ENCODE measurements at regions not wholly inside any gene's neighbourhood (a gene's known extent, or its start where the extent isn't known, plus 50 kb on each side); places are given as distances from the start of the nearest gene placed in this dataset.
A peak's percentile ranks its signal among the peaks of the same experiment; 100 is the strongest.
"Not testable (repeated sequence)": the region's sequence is repeated elsewhere in the genome, so short reads cannot be mapped to it uniquely, and the experiment has no call there.

DNA sequence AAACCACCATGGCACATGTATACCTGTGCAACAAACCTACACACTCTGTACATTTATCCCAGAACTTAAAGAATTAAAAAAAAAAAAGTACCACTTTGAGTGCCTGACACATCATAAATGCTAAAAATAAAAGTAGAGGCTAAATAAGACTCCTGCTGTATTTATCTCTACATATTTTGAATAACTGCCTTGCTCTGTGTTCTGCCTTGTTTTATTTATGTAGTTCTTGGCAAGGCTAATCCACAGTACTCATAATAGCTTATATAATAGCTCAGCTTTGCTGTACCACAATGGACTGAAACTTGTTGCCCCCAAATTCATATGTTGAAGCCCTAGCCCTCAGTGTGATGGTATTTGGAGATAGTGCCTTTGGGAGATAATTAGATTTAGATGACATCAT is 95.4 kb upstream of the ADAMTS9 start:
- no peak for DNase-seq (ENCODE audit: insufficient read length, low spot score)
- FAIRE-seq, result no peak
- TF ChIP-seq, protein P1, sequence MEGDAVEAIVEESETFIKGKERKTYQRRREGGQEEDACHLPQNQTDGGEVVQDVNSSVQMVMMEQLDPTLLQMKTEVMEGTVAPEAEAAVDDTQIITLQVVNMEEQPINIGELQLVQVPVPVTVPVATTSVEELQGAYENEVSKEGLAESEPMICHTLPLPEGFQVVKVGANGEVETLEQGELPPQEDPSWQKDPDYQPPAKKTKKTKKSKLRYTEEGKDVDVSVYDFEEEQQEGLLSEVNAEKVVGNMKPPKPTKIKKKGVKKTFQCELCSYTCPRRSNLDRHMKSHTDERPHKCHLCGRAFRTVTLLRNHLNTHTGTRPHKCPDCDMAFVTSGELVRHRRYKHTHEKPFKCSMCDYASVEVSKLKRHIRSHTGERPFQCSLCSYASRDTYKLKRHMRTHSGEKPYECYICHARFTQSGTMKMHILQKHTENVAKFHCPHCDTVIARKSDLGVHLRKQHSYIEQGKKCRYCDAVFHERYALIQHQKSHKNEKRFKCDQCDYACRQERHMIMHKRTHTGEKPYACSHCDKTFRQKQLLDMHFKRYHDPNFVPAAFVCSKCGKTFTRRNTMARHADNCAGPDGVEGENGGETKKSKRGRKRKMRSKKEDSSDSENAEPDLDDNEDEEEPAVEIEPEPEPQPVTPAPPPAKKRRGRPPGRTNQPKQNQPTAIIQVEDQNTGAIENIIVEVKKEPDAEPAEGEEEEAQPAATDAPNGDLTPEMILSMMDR (IDR thresholded peaks at IDR 0.05; ENCODE audit: insufficient read depth, missing control alignments), result no peak

DNA sequence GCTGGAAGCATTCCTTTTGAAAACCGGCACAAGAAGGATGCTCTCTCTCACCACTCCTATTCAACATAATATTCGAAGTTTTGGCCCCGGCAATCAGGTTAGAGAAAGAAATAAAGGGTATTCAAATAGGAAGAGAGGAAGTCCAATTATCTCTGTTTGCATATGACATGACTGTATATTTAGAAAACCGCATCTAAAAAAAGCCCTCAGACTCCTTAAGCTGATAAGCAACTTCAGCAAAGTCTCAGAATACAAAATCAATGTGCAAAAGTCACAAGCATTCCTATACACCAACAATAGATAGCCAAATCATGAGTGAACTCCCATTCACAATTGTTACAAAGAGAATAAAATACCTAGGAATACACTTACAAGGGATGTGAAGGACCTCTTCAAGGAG is 93.1 kb upstream of the ADAMTS9 start:
- FAIRE-seq; DNase-seq (ENCODE audit: insufficient read length, low spot score): not testable (repeated sequence)

DNA sequence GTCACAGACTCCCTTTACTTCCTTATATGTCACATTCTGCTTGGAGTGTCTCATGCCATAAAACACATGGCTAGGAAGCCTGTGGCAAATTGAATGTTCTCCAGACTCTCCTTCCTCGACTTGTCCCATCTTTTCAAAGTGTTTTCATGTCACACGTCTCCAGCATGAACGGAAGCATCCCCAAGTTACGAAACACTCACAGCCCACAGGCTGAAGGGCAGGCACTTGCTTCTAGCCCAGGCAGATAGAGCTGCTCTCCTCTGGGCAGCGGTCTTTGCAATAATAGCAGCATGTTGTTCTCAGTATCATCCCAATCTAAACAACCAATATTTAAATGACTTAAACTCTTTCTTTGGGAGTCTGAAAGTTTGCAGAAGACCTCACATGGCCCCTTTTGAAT is 85.3 kb upstream of the ADAMTS9 start:
- TF ChIP-seq, protein P1 (IDR thresholded peaks at IDR 0.05; ENCODE audit: insufficient read depth, missing control alignments), result no peak
- DNase-seq (ENCODE audit: insufficient read length, low spot score), result no peak
- no peak for FAIRE-seq

DNA sequence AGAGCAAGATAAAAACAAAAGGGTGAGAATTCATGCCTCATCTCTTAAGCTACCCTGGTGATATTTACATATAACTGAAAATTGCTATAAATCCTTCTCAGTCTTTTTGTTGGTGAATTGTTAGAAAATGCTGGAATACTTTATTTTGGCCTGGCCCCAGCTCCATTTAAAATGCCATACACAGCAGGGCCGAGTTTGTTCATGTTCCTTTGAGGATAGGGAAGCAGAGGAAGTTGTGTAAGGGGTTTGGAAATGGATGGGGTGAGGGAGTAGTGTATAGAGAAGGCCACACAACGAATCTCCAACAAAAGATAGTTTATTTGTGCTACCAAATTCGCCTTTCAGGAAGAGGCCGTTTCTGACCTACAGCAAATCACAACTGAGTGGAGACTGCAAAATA is 78.6 kb upstream of the ADAMTS9 start:
- DNase-seq (ENCODE audit: insufficient read length, low spot score), result no peak
- no peak for FAIRE-seq
- TF ChIP-seq, protein P1 (IDR thresholded peaks at IDR 0.05; ENCODE audit: insufficient read depth, missing control alignments), result no peak

DNA sequence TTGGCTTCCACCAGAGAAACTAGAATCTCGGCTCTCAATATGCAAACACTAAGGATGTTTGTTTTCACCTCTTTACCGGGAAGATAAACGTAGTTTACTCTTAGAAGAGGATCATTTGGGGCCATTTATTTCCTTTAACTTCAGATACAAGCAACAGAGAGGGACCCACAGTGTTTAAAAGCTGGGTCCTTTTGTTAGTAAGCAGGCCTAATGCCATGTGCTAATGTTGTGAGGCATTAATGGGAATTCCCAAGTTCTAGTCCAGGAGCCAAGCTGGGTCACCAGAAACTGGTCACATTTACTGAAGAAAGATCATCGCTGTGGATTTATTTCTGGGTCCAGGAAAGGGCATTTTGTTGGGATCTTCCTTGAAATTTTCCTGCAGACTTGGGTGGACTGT is 78.1 kb upstream of the ADAMTS9 start:
- FAIRE-seq (no peak), DNase-seq (ENCODE audit: insufficient read length, low spot score) (no peak)
- TF ChIP-seq, protein P1 (IDR thresholded peaks at IDR 0.05; ENCODE audit: insufficient read depth, missing control alignments), result no peak

DNA sequence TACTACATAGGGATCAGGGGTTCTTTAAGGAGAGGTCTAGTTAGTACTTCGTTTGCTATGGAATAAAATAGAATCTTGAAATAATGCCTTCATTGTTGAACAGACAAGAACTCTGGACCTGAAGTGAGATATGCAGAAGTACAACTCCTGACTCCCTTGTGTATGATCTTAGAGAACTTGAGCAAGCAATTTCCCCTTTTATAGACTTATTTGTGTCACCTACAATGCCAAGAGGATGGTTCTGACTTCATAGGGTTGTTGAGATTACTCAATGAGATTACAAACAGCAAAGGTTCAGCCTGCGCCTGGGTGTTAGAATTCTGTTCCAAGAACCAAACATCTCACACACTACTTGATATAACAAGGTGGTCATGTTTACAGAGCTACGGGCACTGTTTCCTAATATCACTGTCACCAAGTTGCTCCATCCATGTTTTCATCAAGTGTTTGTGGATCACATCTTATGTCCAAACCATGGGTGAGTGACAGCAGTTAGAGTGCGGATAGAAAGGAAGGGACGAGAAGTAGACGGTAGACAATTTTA is 76.7 kb upstream of the ADAMTS9 start:
- TF ChIP-seq, protein P1 (IDR thresholded peaks at IDR 0.05; ENCODE audit: insufficient read depth, missing control alignments), result no peak
- no peak for FAIRE-seq

DNA sequence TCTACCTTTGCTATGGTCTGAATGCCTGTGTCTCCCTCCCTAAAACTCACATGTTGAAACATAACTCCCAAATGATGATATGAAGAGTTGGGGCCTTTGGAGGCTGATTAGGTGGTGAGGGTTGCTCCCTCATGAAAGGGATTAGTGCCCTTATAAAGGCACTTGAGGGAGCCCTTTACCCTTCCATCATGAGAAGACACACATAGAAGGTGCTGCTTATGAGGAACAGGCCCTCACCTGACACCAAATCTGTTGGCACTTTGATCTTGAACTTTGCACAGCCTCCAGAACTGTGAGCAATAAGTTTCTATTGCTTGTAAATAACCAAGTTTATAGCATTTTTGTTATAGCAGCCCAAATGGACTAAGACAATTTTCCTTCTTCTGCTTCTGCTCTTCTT is 76.2 kb upstream of the ADAMTS9 start:
- TF ChIP-seq, protein P1 (IDR thresholded peaks at IDR 0.05; ENCODE audit: insufficient read depth, missing control alignments), result peak; percentile 3
- no peak for DNase-seq (ENCODE audit: insufficient read length, low spot score)
- FAIRE-seq, result no peak

More for the DNA sequence above, 76.7 kb upstream of the ADAMTS9 start:
- no peak for DNase-seq (ENCODE audit: insufficient read length, low spot score)

DNA sequence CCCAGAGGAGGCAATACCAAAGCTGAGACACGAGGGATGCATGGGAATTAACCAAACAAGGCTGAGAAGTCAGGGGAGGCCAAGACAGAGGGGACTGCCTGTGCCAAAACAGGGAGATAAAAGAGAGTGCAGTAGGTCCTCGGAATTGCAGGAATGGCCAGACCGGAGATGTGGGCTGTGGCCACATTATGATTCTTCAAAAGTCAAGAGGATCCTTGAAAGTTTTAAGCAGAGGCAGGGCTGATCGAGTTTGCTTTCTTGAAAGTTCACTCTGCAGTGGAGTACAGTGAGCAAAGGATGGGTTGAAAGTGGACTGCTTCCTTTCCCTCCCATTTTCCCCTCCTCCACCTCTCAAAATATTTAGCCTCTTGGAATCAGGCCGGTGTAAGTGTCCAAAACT is 73.9 kb upstream of the ADAMTS9 start:
- FAIRE-seq, result no peak
- DNase-seq (ENCODE audit: insufficient read length, low spot score), result no peak
- TF ChIP-seq, protein P1 (IDR thresholded peaks at IDR 0.05; ENCODE audit: insufficient read depth, missing control alignments), result no peak

Data from D721Med (cell line).